GM10248 (cell line): ENCODE measurements at regions not wholly inside any gene's neighbourhood (a gene's known extent, or its start where the extent isn't known, plus 50 kb on each side); places are given as distances from the start of the nearest gene placed in this dataset.

Source experiments
- CTCF ChIA-PET: fragments of 300-600 bp; sonication (Branson Sonifier 250); formaldehyde crosslinking; extraction: SDS; loops from one replicate; lab custom pipeline; 2021; ENCODE audit warnings: antibody characterized with exemption; lab: Yijun Ruan, JAX
- POLR2A ChIA-PET: fragments of 350-650 bp; sonication (Branson Sonifier 250); formaldehyde crosslinking; extraction: SDS; loops from one replicate; lab custom pipeline; 2020; ENCODE audit warnings: antibody characterized with exemption; lab: Yijun Ruan, JAX
- DNase-seq: peaks from one replicate; pipeline ENCODE4 v3.0.0; 2012; ENCODE audit errors: extremely low spot score
- CTCF ChIP-seq: IDR thresholded peaks from 2 replicates; pipeline ENCODE4 v1.5.1; 2012; ENCODE audit warnings: mild to moderate bottlenecking, low read depth; ENCODE audit errors: extremely low read depth, missing control alignments, control extremely low read depth

- ChIA-PET CTCF (interaction anchor here (2.2 kb wide), 1 partner anchor 19 kb away, joined by 6 read pairs; no protein-coding TSS in a partner anchor), POLR2A (no interaction called here)
- TF ChIP-seq CTCF = no peak
- no peak for DNase-seq
Measured at GRCh38 chr9:23537192-23538066, 288.6 kb downstream of the ELAVL2 start.

- no peak for TF ChIP-seq CTCF
- CTCF ChIA-PET = interaction anchor here (1.0 to 2.2 kb wide), 3 partner anchors 9 to 19 kb away, joined by 3 to 6 read pairs (median 4); no protein-coding TSS in a partner anchor
- DNase-seq = no peak
- POLR2A ChIA-PET = no interaction called here
Measured at GRCh38 chr9:23538067-23538402, 288.0 kb downstream of the ELAVL2 start.

GRCh38 chr9:23538461-23539003, 287.5 kb downstream of the ELAVL2 start:
- CTCF ChIA-PET = interaction anchor here (1.0 to 2.2 kb wide), 3 partner anchors 9 to 18 kb away, joined by 3 to 6 read pairs (median 4); no protein-coding TSS in a partner anchor
- POLR2A ChIA-PET = no interaction called here
- TF ChIP-seq CTCF = no peak
- no peak for DNase-seq

- POLR2A ChIA-PET = no interaction called here
- DNase-seq = no peak
- no peak for TF ChIP-seq CTCF
- CTCF ChIA-PET = interaction anchor here (0.8 to 1.3 kb wide), 2 partner anchors 10 to 231 kb away, joined by 3 to 4 read pairs; no protein-coding TSS in a partner anchor
Measured at GRCh38 chr9:23539311-23539710, 286.7 kb downstream of the ELAVL2 start.

- ChIA-PET CTCF (interaction anchor here (1.1 kb wide), 1 partner anchor 16 kb away, joined by 3 read pairs; no protein-coding TSS in a partner anchor), POLR2A (no interaction called here)
- DNase-seq = no peak
- TF ChIP-seq CTCF = no peak
Measured at GRCh38 chr9:23541976-23542375, 284.1 kb downstream of the ELAVL2 start.

GRCh38 chr9:23542438-23542837, 283.6 kb downstream of the ELAVL2 start:
- ChIA-PET POLR2A (no interaction called here), CTCF (interaction anchor here (1.1 kb wide), 1 partner anchor 15 kb away, joined by 3 read pairs; no protein-coding TSS in a partner anchor)
- DNase-seq = no peak
- no peak for TF ChIP-seq CTCF
